GM10248 (cell line): ENCODE measurements at regions not wholly inside any gene's neighbourhood (a gene's known extent, or its start where the extent isn't known, plus 50 kb on each side); places are given as distances from the start of the nearest gene placed in this dataset.

ENCODE experiments used
- CTCF ChIA-PET: fragments of 300-600 bp; sonication (Branson Sonifier 250); formaldehyde crosslinking; extraction: SDS; loops from one replicate; lab custom pipeline; 2021; ENCODE audit warnings: antibody characterized with exemption; lab: Yijun Ruan, JAX
- POLR2A ChIA-PET: fragments of 350-650 bp; sonication (Branson Sonifier 250); formaldehyde crosslinking; extraction: SDS; loops from one replicate; lab custom pipeline; 2020; ENCODE audit warnings: antibody characterized with exemption; lab: Yijun Ruan, JAX
- DNase-seq: peaks from one replicate; pipeline ENCODE4 v3.0.0; 2012; ENCODE audit errors: extremely low spot score
- CTCF ChIP-seq: IDR thresholded peaks from 2 replicates; pipeline ENCODE4 v1.5.1; 2012; ENCODE audit warnings: mild to moderate bottlenecking, low read depth; ENCODE audit errors: extremely low read depth, missing control alignments, control extremely low read depth

- CTCF ChIA-PET: interaction anchor here (1.4 to 2.1 kb wide), 2 partner anchors 13 to 37 kb away, joined by 3 to 6 read pairs; no protein-coding TSS in a partner anchor
- TF ChIP-seq CTCF: no peak
- DNase-seq: no peak
- POLR2A ChIA-PET: no interaction called here
Measured at GRCh38 chr2:176777262-176777661, 435.3 kb upstream of the HNRNPA3 start.

DNA sequence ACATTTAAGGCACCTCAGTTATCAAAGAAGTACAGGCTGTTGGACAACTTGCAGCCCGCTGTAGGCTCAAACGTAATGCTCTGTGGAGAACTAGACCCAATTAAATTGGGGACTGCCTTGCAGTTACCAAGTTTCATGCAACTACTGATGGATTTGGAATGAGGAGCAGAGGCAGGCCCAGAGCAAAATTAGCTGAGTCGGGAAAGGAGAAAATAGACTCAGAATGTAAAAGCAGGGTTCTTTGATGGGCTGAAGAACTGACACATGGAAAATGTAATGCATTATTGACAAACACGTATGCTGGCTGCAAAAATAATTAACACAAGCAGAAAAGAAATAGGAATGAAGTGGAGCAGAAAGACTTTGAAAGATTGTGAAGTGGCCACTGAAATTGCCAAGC, 432.7 kb upstream of the HNRNPA3 start:
- ChIA-PET POLR2A (no interaction called here), CTCF (no interaction called here)
- no peak for DNase-seq
- TF ChIP-seq CTCF: no peak

DNA sequence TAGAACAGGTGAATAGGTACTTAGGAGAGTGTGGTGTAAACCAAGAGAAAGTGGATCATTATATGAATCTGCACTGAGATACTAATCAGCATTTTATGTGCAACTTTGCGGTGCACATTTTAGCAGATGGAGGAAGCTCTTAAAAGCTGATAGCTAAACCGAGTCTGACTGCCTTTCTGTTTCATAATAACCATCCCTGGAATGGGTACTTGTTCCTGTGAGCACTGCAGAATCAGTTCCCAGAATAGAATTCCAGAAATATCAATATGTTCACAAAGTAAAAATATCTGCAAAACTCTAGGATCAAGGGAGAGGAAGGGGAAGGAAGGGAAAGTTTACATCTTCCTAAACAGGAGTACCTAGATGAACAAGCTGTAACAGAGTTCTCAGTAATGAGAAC, 432.2 kb upstream of the HNRNPA3 start:
- TF ChIP-seq CTCF: no peak
- DNase-seq: no peak
- ChIA-PET POLR2A (no interaction called here), CTCF (no interaction called here)

DNA sequence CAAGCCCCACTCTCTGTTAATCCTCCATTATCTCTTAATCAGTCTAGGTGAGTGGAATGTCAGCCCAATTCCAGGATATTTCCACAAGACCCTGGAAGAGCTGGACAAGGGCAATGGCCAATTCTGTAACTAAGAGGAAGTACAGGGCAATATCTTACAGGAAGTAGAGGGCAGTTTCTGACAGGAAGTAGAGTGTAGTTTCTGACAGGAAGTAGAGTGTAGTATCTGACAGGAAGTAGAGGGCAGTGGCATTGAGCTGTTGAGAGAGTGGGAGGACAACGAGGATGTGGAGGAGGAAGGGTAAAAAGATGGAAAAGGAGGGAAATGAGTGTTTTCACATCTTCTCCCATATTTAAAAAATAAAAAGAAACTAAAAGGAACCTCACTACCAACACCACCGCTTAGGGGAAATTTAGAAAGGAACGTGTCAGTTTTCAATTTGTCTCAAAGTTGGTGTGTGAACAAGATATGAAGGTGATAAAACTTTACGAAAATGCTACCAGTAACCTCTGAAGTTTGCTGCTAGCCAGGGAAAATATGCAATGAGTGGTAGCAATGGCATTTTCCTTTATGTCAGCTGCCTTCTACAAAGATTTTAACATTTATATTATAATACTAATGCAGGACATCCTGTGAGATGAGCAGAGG, 430.9 kb upstream of the HNRNPA3 start:
- no peak for DNase-seq
- ChIA-PET CTCF (interaction anchor here (1.6 kb wide), 1 partner anchor 33 kb away, joined by 4 read pairs; no protein-coding TSS in a partner anchor), POLR2A (no interaction called here)
- TF ChIP-seq CTCF: no peak

- POLR2A ChIA-PET: no interaction called here
- CTCF ChIA-PET: no interaction called here
- DNase-seq: no peak
- TF ChIP-seq CTCF: no peak
Measured at GRCh38 chr2:176784633-176785200, 427.9 kb upstream of the HNRNPA3 start.

- ChIA-PET CTCF (interaction anchor here (1.1 to 1.2 kb wide), 2 partner anchors 14 to 24 kb away, joined by 3 read pairs; no protein-coding TSS in a partner anchor), POLR2A (no interaction called here)
- no peak for DNase-seq
- TF ChIP-seq CTCF: no peak
Measured at GRCh38 chr2:176789751-176790150, 422.8 kb upstream of the HNRNPA3 start.
